HepG2 (cell line): ENCODE measurements at regions not wholly inside any gene's neighbourhood (a gene's known extent, or its start where the extent isn't known, plus 50 kb on each side); places are given as distances from the start of the nearest gene placed in this dataset.

Experiments used
- ARID3A ChIP-seq: IDR thresholded peaks from 2 replicates; pipeline ENCODE4 v1.6.1; 2012; ENCODE audit warnings: low read depth, low read length, improper control_type of control experiment
- ATF7-NPFF ChIP-seq: sonication (generic); formaldehyde crosslinking; IDR thresholded peaks from 2 replicates; pipeline ENCODE4 v1.8.1; 2023; ENCODE audit warnings: mild to moderate bottlenecking, low read depth, missing genetic modification reagents, moderate library complexity
- ELF1 ChIP-seq: sonication (generic); formaldehyde crosslinking; IDR thresholded peaks from 2 replicates; pipeline ENCODE4 v1.4.0; 2020; ENCODE audit warnings: missing genetic modification reagents
- GZF1 ChIP-seq: sonication (generic); formaldehyde crosslinking; IDR thresholded peaks from 2 replicates; pipeline ENCODE4 v1.5.1; 2020; ENCODE audit warnings: mild to moderate bottlenecking, missing genetic modification reagents
- NCOA1 ChIP-seq: sonication (generic); formaldehyde crosslinking; IDR thresholded peaks from 2 replicates; pipeline ENCODE4 v1.9.0; 2021; ENCODE audit warnings: missing genetic modification reagents
- RFX5 ChIP-seq: IDR thresholded peaks from 2 replicates; pipeline ENCODE4 v1.6.1; 2011; ENCODE audit warnings: low read depth, low read length, improper control_type of control experiment
- SMAD3 ChIP-seq: sonication (generic); formaldehyde crosslinking; IDR thresholded peaks from 2 replicates; pipeline ENCODE4 v1.4.0; 2020; ENCODE audit warnings: missing genetic modification reagents
- STAT6 ChIP-seq: sonication (generic); formaldehyde crosslinking; IDR thresholded peaks from 2 replicates; pipeline ENCODE4 v1.4.0; 2020; ENCODE audit warnings: missing genetic modification reagents, mild to moderate bottlenecking, borderline replicate concordance
- TBX3 ChIP-seq: fragments of 450-650 bp; IDR thresholded peaks from 2 replicates; pipeline ENCODE4 v1.6.1; 2017; ENCODE audit warnings: antibody characterized with exemption, mild to moderate bottlenecking, inconsistent platforms, borderline replicate concordance
- TCF7L2 ChIP-seq: IDR thresholded peaks from 2 replicates; pipeline ENCODE4 v1.6.1; 2011; ENCODE audit warnings: mild to moderate bottlenecking, low read depth, low read length, moderate library complexity
- YEATS4 ChIP-seq: sonication (generic); formaldehyde crosslinking; IDR thresholded peaks from 2 replicates; pipeline ENCODE4 v1.4.0; 2020; ENCODE audit warnings: missing genetic modification reagents, borderline replicate concordance
- ZNF138 ChIP-seq: sonication (generic); formaldehyde crosslinking; IDR thresholded peaks from 2 replicates; pipeline ENCODE4 v1.5.0; 2020; ENCODE audit warnings: mild to moderate bottlenecking, low read depth, missing genetic modification reagents
- ZNF724P ChIP-seq: sonication (generic); formaldehyde crosslinking; IDR thresholded peaks from 2 replicates; pipeline ENCODE4 v1.8.0; 2022; ENCODE audit warnings: missing genetic modification reagents, borderline replicate concordance
- TF ChIP-seq, protein P1 (sequence below): fragments of 450-650 bp; IDR thresholded peaks from 2 replicates; pipeline ENCODE4 v1.6.1; 2017; ENCODE audit warnings: mild to moderate bottlenecking

GRCh38 chr12:65653946-65654629, 170.2 kb upstream of the HMGA2 start (continued):
- no peak for TF ChIP-seq STAT6 (CRISPR knock-in tag)
- no peak for TF ChIP-seq RFX5
- TF ChIP-seq ELF1 = no peak
- TF ChIP-seq NCOA1 (CRISPR knock-in tag) = no peak
- no peak for TF ChIP-seq TCF7L2
- no peak for TF ChIP-seq YEATS4 (CRISPR knock-in tag)
- no peak for TF ChIP-seq ZNF138 (CRISPR knock-in tag)
- TF ChIP-seq ZNF724P (CRISPR knock-in tag) = no peak
- no peak for TF ChIP-seq ATF7-NPFF (CRISPR knock-in tag)
- no peak for TF ChIP-seq SMAD3 (CRISPR knock-in tag)
- TF ChIP-seq TBX3 = no peak
- TF ChIP-seq ARID3A = no peak
- TF ChIP-seq GZF1 (CRISPR knock-in tag) = no peak
- TF ChIP-seq, protein P1, sequence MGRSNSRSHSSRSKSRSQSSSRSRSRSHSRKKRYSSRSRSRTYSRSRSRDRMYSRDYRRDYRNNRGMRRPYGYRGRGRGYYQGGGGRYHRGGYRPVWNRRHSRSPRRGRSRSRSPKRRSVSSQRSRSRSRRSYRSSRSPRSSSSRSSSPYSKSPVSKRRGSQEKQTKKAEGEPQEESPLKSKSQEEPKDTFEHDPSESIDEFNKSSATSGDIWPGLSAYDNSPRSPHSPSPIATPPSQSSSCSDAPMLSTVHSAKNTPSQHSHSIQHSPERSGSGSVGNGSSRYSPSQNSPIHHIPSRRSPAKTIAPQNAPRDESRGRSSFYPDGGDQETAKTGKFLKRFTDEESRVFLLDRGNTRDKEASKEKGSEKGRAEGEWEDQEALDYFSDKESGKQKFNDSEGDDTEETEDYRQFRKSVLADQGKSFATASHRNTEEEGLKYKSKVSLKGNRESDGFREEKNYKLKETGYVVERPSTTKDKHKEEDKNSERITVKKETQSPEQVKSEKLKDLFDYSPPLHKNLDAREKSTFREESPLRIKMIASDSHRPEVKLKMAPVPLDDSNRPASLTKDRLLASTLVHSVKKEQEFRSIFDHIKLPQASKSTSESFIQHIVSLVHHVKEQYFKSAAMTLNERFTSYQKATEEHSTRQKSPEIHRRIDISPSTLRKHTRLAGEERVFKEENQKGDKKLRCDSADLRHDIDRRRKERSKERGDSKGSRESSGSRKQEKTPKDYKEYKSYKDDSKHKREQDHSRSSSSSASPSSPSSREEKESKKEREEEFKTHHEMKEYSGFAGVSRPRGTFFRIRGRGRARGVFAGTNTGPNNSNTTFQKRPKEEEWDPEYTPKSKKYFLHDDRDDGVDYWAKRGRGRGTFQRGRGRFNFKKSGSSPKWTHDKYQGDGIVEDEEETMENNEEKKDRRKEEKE = no peak
